GM18909 (cell line): ENCODE measurements at regions not wholly inside any gene's neighbourhood (a gene's known extent, or its start where the extent isn't known, plus 50 kb on each side); places are given as distances from the start of the nearest gene placed in this dataset.
"Not testable (repeated sequence)": the region's sequence is repeated elsewhere in the genome, so short reads cannot be mapped to it uniquely, and the experiment has no call there.

Experiments
- ATAC-seq: cut with Tn5 transposase; IDR thresholded peaks from one replicate; pipeline ENCODE4 v1.9.1; 2021; ENCODE audit warnings: mild to moderate bottlenecking; ENCODE audit not compliant: unreplicated experiment, poor library complexity

DNA sequence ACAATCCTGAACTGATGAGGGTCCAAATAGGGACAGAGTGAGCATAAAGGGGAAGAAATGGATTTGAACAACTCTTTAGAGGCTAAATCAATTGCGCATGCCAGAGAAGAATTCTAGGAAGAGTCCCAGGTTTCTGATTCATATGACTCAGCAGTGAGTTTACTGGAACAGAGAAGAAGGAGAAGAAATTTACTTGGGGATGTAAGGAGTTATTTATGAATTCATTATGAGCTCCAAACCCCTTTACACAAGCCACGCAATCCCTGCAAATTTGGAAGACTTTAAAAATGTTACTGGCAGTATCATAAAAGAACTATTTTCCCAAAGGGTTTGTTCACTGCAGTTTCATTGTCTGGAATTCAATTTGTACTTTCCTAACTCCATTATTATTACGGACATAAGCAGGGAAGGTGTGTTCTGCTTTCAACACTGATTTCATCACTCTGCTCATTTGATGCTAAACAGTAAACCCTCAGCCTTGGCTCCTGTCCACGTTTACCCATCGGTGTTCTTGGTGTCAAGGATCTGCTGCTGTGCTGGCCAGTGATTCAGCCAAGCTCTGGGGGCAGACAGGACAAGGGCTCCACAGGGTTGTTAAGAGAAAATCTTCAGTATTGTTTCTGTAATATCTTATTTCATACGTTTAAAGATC lies 273.7 kb downstream of the HNRNPD start:
- no peak for ATAC-seq

DNA sequence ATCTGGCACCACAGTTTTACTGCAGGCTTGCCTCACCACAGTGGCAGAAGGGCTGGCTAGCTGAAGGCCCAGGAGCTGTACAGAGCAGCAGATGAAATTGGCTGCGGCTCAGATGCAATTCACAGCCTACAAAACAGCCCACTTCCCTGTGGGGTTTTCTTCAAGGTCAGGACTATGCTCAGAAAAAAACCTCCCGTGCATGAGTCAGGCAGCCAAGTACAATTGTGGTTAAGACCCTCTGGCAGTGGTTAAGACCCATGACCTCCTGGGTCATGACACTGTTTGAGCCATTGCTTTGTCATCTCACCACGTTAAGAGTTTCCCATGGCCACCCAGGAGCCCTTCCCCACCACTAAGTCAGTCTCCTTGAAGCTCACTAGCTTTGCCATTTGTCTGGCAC lies 276.3 kb downstream of the HNRNPD start:
- ATAC-seq, result no peak

DNA sequence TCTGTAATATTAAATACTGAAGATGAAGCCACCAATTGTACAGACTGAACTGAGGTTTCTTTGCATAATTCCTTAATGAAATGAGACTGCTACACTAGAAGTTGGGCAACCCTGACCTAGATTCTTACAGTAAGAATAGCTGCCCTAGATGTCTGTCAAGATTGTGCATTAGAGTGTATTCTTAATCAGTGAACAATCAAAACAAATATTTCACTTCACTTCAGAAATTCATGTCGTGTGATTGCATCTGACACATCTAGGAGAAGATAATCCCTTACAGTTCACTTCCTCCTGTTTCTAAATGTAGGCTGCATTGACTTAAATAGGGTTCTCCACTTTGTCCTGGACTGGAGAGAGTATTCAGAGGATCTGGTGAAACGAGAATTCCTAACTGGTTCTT lies 283.1 kb downstream of the HNRNPD start:
- ATAC-seq, result no peak

DNA sequence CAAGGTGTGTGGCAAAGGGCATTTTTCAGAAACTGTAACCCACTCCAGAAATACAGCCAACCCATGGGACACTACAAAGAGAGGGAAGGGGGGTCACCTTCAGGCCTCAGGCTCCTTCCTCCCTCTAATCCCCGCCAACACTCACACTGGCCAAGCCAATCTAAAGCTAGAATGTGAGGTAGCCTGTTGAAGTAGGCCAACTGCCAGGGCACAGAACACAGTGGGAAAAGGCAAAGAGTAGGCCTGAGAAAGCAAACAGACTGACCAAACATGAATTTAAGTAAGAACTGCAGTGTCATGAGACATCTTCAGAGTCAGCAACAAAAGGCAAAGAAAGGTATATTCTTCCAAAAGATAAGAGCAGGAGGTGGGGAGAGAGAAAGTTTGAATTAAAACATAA lies 289.0 kb downstream of the HNRNPD start:
- no peak for ATAC-seq

DNA sequence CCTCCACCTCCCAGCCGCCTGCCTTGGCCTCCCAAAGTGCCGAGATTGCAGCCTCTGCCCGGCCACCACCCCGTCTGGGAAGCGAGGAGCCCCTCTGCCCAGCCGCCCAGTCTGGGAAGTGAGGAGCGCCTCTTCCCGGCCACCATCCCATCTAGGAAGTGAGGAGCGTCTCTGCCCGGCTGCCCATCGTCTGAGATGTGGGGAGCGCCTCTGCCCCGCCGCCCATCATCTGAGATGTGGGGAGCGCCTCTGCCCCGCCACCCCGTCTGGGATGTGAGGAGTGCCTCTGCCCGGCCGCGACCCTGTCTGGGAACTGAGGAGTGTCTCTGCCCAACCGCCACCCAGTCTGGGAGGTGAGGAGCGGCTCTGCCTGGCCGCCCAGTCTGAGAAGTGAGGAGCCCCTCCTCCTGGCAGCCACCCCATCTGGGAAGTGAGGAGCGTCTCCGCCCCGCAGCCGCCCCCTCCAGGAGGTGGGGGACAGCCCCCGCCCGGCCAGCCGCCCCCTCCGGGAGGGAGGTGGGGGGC lies 296.3 kb downstream of the HNRNPD start:
- not testable (repeated sequence) for ATAC-seq

DNA sequence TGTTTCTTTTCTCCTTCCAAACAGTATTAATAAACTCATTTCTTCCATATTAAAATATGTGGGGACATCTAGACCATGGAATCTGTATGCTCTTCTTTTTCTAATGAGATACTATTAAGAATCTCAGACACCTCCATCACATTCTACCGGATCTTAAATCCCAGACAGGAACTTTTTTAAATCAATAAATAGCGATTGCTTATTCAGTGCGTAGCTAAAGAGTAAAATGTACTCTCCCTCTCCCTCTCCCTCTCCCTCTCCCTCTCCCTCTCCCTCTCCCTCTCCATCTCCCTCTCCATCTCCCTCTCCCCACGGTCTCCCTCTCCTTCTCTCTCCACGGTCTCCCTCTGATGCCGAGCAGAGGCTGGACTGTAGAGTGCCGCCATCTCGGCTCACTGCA lies 297.0 kb downstream of the HNRNPD start:
- ATAC-seq, result no peak

DNA sequence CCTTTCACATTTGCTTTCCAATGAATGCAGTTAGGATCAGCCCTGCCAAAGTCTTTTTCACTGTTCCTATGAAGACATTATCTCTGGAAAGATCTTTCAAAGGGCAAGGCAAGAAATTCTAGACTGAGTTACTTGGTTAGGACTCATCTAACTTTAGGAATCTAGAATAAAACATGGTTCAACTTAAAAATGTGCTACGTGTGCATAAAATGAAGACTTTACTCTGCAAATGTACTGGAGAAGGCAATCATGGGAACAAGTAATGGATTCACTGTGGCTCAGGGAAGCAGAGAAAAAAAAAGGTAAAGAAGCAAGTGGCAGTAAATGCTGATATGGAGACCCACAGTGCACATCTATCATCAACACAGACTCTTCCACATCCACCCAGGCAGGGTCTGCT lies 297.4 kb downstream of the HNRNPD start:
- ATAC-seq, result no peak

DNA sequence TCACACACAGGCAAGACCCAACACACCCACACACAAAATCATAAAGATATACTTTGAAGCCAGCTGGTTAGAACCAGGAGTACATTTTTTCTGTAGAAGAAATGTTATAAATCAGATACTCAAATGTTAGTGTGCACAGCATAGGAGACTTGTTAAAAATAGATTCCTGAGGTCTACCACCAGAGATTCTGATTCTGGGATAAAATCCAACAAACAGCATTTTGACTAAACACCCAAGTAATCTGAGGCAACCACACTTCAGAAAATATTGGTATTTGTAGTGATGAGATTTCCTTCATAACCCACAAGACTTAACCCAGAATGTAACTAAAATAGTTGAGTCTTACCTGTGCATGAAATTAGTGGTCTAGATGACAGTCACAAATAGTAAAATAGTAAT lies 301.8 kb downstream of the HNRNPD start:
- ATAC-seq, result no peak

DNA sequence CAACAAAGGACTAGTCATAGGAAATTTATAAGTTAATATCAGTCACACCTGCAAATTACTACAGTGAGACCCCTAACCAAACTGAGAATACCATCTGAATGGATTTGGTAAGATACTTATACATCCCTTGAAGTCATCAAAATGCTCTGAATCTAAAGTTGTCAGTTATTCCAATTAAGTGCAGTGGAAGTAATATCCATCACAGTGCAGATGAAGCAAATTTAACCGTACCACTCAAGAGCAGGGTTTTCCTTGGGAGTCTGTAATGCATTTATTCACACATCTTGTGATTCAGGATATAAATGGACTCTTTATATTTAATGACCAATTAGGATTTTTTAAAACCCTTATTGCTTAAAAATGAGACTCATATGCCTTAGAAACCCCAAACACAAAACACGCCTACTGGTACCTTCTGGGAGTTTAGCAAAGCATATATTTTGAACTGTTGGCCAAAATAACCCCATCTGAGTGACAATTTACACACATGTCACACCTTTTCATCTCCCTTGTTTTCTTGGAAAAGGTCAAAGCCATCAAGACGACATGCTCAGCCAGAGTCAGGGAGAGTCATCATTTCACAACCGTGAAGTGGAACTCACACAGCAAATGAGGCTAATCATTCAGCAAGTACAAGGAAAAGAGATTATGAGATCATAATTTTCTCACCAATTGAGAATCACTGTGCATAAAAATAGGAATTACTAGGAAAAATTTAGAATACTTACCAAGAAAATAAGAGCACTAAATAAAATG lies 303.7 kb downstream of the HNRNPD start:
- no peak for ATAC-seq

DNA sequence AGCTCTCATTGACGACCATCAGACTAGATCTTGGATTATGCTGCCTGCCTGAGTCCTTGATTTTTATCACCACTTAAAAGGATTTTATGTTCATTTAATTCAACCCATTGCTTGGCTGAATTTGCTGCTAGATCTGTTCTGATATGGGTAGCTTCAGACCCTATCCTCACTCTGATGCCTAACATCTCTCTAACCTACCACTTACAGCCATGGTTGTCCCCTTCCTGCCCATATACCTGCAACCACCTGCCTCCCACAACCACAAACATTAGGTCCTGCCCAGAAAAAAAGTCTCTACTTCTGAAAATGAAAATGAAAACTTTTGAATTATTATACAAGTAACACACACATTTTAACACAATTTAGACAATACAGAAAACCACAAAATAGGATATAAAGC lies 310.8 kb downstream of the HNRNPD start:
- ATAC-seq, result no peak

DNA sequence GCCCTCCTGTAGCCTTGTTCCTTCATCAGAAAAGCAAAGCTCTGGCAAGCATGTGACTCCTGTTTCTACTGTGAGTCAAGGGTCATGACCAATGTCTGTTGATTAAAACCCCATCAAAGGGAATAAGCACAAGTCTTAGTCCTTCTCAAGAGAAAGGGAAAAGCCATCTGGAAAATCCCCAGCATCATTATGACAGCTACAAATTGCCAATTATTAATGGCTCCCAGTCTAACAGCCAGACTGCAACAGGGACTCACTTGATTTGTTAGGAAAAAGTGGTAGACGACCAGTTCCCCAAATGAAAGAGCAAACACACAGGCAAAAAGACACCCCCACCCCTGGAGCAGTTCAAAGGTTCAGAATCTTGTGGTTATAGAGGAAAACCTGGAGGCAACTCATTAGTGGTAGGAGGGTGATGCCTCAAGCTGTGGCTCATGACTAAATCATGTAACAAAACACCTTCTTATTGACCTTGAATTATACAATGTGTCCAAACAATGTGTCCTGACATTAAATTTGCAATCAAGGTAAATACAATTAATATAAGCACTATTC lies 315.7 kb downstream of the HNRNPD start:
- no peak for ATAC-seq

DNA sequence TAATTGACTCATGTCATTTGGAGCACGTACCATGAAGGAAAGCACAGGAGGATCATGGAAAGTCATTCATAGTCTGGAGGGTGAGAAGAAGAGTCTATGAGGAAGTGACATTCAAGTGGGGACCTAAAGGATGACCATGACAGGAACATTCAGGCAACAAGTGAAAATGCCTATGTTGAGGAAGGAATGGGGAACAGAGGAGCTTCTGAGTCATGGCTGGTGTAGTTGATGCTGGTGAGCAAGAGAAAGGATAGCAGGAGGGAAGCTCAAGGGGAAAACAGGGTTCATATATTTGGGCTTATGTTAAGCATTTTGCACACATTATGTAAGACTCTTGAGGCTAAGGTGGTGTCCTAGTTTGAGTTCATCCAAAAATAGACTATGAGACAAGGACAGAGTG lies 318.6 kb downstream of the HNRNPD start:
- ATAC-seq, result no peak

DNA sequence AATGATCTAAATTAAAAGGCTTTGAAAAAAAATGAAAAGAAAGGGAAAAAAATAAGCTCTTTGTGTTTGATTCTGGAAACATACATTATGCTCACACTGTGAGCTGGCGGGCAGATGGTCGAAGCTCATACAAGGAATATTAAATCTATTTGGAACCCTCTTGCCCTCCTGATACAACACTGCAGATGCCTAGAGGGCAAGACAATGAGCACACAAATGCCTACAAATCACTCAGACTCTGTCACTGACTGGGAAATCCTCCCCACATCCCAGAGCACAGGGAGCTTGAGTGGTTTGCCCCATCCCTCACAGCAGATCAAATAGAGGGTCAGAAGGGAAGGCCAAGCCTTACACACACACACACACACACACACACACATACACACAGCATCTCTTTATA lies 320.4 kb downstream of the HNRNPD start:
- no peak for ATAC-seq

DNA sequence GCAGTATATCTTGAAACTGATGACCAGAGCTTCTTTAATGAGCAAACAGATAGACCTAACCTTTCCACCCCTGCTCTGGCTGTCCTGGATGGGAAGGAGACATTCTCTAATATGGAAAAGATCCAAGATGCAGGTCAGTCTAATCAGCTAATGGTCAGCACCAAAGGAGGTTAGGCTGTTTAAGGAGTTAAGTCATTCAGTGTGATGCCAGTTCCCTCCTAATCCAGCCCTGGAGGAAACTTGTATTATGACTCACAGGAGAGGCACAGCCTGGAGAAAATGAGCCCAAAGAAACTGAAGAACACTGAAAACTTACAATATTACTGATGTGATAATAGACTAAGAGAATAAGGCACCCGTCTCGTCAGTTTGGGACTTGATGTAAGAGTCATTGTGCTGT lies 323.0 kb downstream of the HNRNPD start:
- ATAC-seq, result no peak

DNA sequence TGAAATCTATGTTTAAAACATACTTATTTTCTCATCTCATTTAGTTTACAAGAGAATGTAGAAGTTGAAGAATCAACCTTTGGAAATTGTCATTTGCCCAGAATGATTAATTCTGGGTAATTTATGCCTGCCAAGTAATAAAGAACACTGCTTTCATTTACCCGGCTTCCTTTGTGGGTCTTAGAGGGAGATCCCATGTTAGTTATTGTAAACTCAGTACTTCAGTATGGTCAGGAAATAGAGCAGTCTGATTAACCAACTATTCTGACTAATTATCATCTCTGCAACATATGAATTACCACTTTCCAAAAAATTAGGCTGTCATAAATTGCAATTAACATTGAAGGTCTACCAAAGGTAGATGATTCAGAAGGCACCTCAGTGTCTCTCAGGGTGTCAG lies 324.5 kb downstream of the HNRNPD start:
- no peak for ATAC-seq

DNA sequence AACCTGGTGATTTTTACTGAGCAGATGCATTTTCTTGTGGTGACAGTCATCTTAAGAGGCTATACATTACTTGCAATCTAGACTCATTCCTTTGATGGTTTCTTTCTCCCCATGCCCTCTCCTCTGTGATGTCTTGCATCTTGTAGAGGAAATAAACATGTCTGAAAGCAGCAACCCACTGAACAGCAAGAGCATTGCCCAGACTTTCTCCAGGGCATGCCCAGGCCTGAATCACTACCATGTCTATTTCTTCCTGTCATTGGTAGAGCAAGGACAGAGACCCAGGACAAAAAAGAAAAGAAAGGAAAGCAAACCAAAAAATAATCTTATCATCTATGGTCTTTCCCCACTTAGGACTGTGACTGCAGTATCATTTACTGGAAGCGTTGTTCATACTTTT lies 326.1 kb downstream of the HNRNPD start:
- ATAC-seq, result no peak

DNA sequence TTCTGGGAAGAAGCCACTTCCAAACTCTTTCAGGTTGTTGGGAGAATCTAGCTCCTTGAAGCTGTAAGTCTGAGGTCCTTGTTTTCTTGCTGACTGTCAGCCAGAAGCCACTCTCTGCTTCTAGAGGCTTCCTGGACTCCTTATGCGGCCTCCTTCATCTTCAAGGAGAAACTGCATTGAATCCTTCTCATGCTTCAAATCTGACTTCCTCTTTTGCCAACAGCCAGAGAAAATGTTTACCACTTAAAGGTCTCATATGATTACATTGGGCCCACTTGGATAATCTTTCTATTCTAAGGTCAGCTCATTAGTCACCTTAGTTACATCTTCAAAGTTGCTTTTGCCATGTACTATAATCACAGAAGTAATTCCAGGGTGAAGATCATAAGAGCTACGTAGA lies 327.0 kb downstream of the HNRNPD start:
- no peak for ATAC-seq

DNA sequence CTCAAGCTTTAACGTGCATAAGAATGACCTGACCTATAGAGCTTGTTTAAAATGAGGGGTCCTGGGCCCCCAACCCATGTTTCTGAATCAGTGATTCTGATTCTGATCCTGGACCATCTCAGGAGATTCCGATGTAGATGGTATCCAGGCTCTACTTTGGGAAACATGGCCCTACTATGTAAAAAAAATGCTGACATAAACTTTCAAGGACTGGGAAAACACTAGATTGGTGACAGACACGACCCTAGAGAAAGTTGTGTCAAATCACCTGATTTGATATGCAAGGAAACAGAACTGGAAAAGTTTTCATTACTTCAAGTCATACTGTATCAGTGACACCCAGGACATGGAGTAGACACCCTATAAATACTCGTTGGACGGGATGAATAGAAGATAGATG lies 328.5 kb downstream of the HNRNPD start:
- no peak for ATAC-seq

DNA sequence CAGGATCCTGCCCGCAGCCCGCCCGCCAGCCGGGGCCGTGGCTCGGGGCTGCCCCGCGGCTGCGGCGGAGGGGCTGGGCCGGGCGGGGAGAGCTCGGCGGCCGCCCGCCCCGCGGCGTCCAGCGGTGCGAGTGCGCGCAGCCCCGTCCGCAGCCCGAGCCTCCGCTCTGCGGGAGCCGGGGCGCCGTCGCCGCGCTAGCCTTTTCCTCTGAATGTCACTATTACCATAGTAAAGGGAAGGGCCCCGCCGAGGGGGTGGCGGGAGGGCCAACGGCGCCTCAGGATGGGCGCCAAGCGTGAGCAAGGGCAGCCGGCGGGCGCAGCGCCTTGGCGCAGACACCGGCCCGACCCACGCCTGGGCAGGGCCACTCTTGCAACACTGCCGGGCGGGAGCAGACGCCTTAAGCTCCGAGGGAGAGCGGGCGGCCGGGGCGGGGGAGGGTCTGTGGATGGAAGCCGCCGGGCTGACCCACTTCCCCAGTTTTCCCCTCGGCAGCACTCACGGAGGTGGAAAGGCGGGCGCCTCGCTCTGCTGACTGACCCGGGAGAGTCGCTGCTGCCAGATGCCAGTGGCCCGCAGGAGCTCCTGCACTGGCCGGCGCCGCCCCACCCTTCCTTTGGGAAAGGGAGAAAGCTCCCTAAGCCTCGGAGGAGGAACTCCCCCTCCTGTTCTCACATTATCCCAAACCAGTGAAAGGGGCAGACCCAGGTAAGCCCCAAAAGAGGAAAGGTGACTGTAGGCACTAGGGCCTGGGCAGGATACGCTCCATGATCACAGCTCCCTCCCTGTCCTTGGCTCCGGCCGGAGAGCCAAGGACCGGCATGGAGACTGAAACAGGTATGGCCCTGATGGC lies 329.4 kb downstream of the HNRNPD start:
- peak; percentile 33 for ATAC-seq

DNA sequence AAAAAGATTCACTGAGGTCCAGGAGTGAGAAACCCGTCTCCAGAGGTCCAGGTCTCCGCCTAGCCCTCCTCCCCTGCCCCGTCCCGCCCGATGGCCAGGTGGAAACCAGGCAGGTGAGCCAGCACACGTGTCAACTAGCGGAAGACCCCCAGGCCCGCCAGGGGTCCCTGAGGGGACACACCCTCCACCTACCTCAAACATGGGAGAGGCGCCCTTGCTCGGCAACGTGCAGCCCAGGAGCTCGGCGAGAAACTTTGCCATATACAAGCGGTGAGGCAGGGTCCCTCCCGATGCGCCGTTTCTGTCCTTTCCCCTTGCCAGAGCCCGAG lies 330.0 kb downstream of the HNRNPD start:
- ATAC-seq, result no peak
